Panc1 (cell line): ENCODE measurements at regions not wholly inside any gene's neighbourhood (a gene's known extent, or its start where the extent isn't known, plus 50 kb on each side); places are given as distances from the start of the nearest gene placed in this dataset.

ENCODE experiments used
- ATAC-seq: fragments of 200-7000 bp; cut with Tn5 transposase; 2 replicates; pipeline ENCODE4 v1.9.1; 2020; ENCODE audit warnings: mild to moderate bottlenecking, moderate library complexity
- BruUV-seq: library from RNA; stranded (reverse); fragments of 400-500 nt; replicated peaks from 2 replicates; lab custom pipeline; 2021; lab: Mats Ljungman, UMichigan
- CTCF ChIA-PET: fragments of 300-600 bp; sonication (Branson Sonifier 250); formaldehyde crosslinking; loops from one replicate; lab custom pipeline; 2022; ENCODE audit warnings: antibody characterized with exemption; lab: Charles Lee
- POLR2A ChIA-PET: fragments of 300-600 bp; sonication (Branson Sonifier 250); formaldehyde crosslinking; loops from one replicate; lab custom pipeline; 2022; ENCODE audit warnings: antibody characterized with exemption; lab: Charles Lee
- DNase-seq: peaks from one replicate; pipeline ENCODE4 v3.0.0-alpha.2; 2010; ENCODE audit warnings: low read depth, low spot score
- H3K27ac ChIP-seq: 2 replicates; pipeline ENCODE4 v1.5.1; 2011; ENCODE audit warnings: mild to moderate bottlenecking, low read length, inconsistent platforms
- H3K27me3 ChIP-seq: fragments of 200-500 bp; sonication (Bioruptor generic); 2 replicates; pipeline ENCODE4 v1.6.0; 2014; ENCODE audit warnings: low read length, inconsistent platforms; ENCODE audit not compliant: control insufficient read depth, insufficient read depth
- H3K36me3 ChIP-seq: fragments of 200-500 bp; sonication (Bioruptor generic); 2 replicates; pipeline ENCODE4 v1.5.1; 2014; ENCODE audit warnings: inconsistent platforms, mild to moderate bottlenecking, low read length, moderate library complexity; ENCODE audit not compliant: control insufficient read depth, insufficient read depth
- H3K4me1 ChIP-seq: 2 replicates; pipeline ENCODE4 v1.5.1; 2011; ENCODE audit warnings: inconsistent platforms, mild to moderate bottlenecking, low read length, moderate library complexity; ENCODE audit not compliant: control insufficient read depth, insufficient read depth
- H3K4me3 ChIP-seq, 2 experiments: 2 replicates each; pipeline ENCODE4 v1.5.1; 2011 to 2012; ENCODE audit warnings: low read depth in 2 of 2, low read length in 2 of 2, mild to moderate bottlenecking in 2 of 2, inconsistent platforms in 1 of 2, moderate library complexity in 1 of 2
- H3K9me3 ChIP-seq: fragments of 200-500 bp; sonication (Bioruptor generic); 2 replicates; pipeline ENCODE4 v1.5.1; 2014; ENCODE audit warnings: low read depth, mild to moderate bottlenecking, inconsistent platforms, low read length, moderate library complexity; ENCODE audit not compliant: control insufficient read depth, insufficient read depth
- CTCF ChIP-seq: fragments of 450-650 bp; IDR thresholded peaks from 2 replicates; pipeline ENCODE4 v1.5.1; 2017; ENCODE audit warnings: mild to moderate bottlenecking
- POLR2AphosphoS5 ChIP-seq: IDR thresholded peaks from 2 replicates; pipeline ENCODE4 v1.6.1; 2012; ENCODE audit warnings: mild to moderate bottlenecking, low read depth, low read length, moderate library complexity
- REST ChIP-seq, 2 experiments: IDR thresholded peaks; 2 replicates each; pipeline ENCODE4 v1.6.1; 2011 to 2012; ENCODE audit warnings: low read depth in 2 of 2, control low read depth in 1 of 2, low read length in 1 of 2, mild to moderate bottlenecking in 1 of 2, moderate library complexity in 1 of 2; ENCODE audit not compliant: insufficient read depth in 1 of 2
- SIN3A ChIP-seq: IDR thresholded peaks from 2 replicates; pipeline ENCODE4 v1.6.1; 2012; ENCODE audit warnings: low read depth, mild to moderate bottlenecking, low read length, moderate library complexity, borderline replicate concordance; ENCODE audit not compliant: insufficient read depth
- TCF7L2 ChIP-seq: IDR thresholded peaks from 2 replicates; pipeline ENCODE4 v1.6.1; 2011; ENCODE audit warnings: mild to moderate bottlenecking, low read depth, low read length, inconsistent platforms
- in situ Hi-C: cut with HindIII; loops from 2 replicates; pipeline ENCODE4 v1.10.0; 2016; ENCODE audit warnings: low sequenced_read_pairs, low pct_unique_long_range_greater_than_20kb
- intact Hi-C: fragments of 100-400 bp; cut with micrococcal nuclease; formaldehyde crosslinking; loops from one replicate; pipeline ENCODE4 v1.10.0; 2022; ENCODE audit not compliant: unreplicated experiment

- ChIA-PET POLR2A (no interaction called here), CTCF (no interaction called here)
- no peak overlapping the region for H3K4me3 ChIP-seq
- no peaks in the 10 kb centered on the region for H3K4me1 ChIP-seq
- intact Hi-C loops (no loop called here), in situ Hi-C loops (no loop called here)
- H3K9me3 ChIP-seq: no peaks in the 10 kb centered on the region
- no peaks in the 10 kb centered on the region for H3K36me3 ChIP-seq
- DNase-seq (no peak), ATAC-seq (no peak)
- H3K27me3 ChIP-seq: no peaks in the 10 kb centered on the region
- no TSS peak for BruUV-seq
- no peak overlapping the region for H3K27ac ChIP-seq
- no peak for TF ChIP-seq POLR2AphosphoS5
- TF ChIP-seq REST (IDR thresholded peaks at IDR 0.05; ENCODE audit: insufficient read depth in 1 of 2, low read depth in 2 of 2, low read length in 1 of 2): no peak
- no peak for TF ChIP-seq SIN3A
- TF ChIP-seq TCF7L2: no peak
- TF ChIP-seq CTCF: no peak
These were observed 213.1 kb downstream of the PSAT1 start for GRCh38 chr9:78510035-78510434.

- H3K9me3 ChIP-seq: no peaks in the 10 kb centered on the region
- no peak overlapping the region for H3K27ac ChIP-seq
- ChIA-PET CTCF (no interaction called here), POLR2A (no interaction called here)
- no peaks in the 10 kb centered on the region for H3K36me3 ChIP-seq
- BruUV-seq: no TSS peak
- ATAC-seq: no peak
- H3K4me1 ChIP-seq: no peaks in the 10 kb centered on the region
- no peak overlapping the region for H3K4me3 ChIP-seq
- TF ChIP-seq CTCF: no peak
- TF ChIP-seq TCF7L2: no peak
- TF ChIP-seq REST (IDR thresholded peaks at IDR 0.05; ENCODE audit: insufficient read depth in 1 of 2, low read depth in 2 of 2, low read length in 1 of 2): no peak
- no peak for TF ChIP-seq POLR2AphosphoS5
- no peak for TF ChIP-seq SIN3A
- H3K27me3 ChIP-seq: no peaks in the 10 kb centered on the region
- DNase-seq: no peak
- in situ Hi-C loops: no loop called here
- intact Hi-C loops: no loop called here
These were observed 218.2 kb downstream of the PSAT1 start for GRCh38 chr9:78515108-78515507.
